ENCODE measurements at regions not wholly inside any gene's neighbourhood (a gene's known extent, or its start where the extent isn't known, plus 50 kb on each side); places are given as distances from the start of the nearest gene placed in this dataset.
"Not testable (repeated sequence)": the region's sequence is repeated elsewhere in the genome, so short reads cannot be mapped to it uniquely, and the experiment has no call there.

- peaks cover 14% of the 10 kb centered on the region; the same call in 1 of the 2 replicates for H3K4me1 ChIP-seq (ENCODE audit: control insufficient read depth, insufficient read depth, low read length)
- H3K36me3 ChIP-seq (ENCODE audit: control insufficient read depth, insufficient read depth, low read length); H3K9ac ChIP-seq (ENCODE audit: low read depth, low read length); H3K9me3 ChIP-seq (ENCODE audit: control insufficient read depth, insufficient read depth, low read length); H3K27ac ChIP-seq (ENCODE audit: low read depth, low read length); H3K4me3 ChIP-seq (ENCODE audit: low read depth, low read length); H3K27me3 ChIP-seq (ENCODE audit: control insufficient read depth, insufficient read depth, low read length): not testable (repeated sequence)
Observed at GRCh38 chr17:20917610-20918306, 125.1 kb downstream of the USP22 start.

GRCh38 chr17:20920095-20920814 lies 122.6 kb downstream of the USP22 start:
- Histone ChIP-seq H3K36me3 (ENCODE audit: control insufficient read depth, insufficient read depth, low read length) (no peaks in the 10 kb centered on the region), H3K27ac (ENCODE audit: low read depth, low read length) (no peak overlapping the region), H3K4me1 (ENCODE audit: control insufficient read depth, insufficient read depth, low read length) (peaks cover 14% of the 10 kb centered on the region; the same call in 1 of the 2 replicates), H3K9ac (ENCODE audit: low read depth, low read length) (no peak overlapping the region; the same call in 1 of the 2 replicates), H3K9me3 (ENCODE audit: control insufficient read depth, insufficient read depth, low read length) (no peaks in the 10 kb centered on the region), H3K4me3 (ENCODE audit: low read depth, low read length) (no peak overlapping the region), H3K27me3 (ENCODE audit: control insufficient read depth, insufficient read depth, low read length) (no peaks in the 10 kb centered on the region)

- Histone ChIP-seq H3K4me1 (ENCODE audit: control insufficient read depth, insufficient read depth, low read length) (peaks cover 14% of the 10 kb centered on the region; the same call in 1 of the 2 replicates), H3K27ac (ENCODE audit: low read depth, low read length) (peak overlapping the region; percentile 47), H3K36me3 (ENCODE audit: control insufficient read depth, insufficient read depth, low read length) (no peaks in the 10 kb centered on the region), H3K4me3 (ENCODE audit: low read depth, low read length) (no peak overlapping the region; the same call in 1 of the 2 replicates), H3K27me3 (ENCODE audit: control insufficient read depth, insufficient read depth, low read length) (no peaks in the 10 kb centered on the region), H3K9ac (ENCODE audit: low read depth, low read length) (no peak overlapping the region; the same call in 1 of the 2 replicates), H3K9me3 (ENCODE audit: control insufficient read depth, insufficient read depth, low read length) (no peaks in the 10 kb centered on the region)
Observed at GRCh38 chr17:20920815-20921199, 122.0 kb downstream of the USP22 start.

- H3K36me3 ChIP-seq (ENCODE audit: control insufficient read depth, insufficient read depth, low read length) = no peaks in the 10 kb centered on the region
- no peaks in the 10 kb centered on the region for H3K27me3 ChIP-seq (ENCODE audit: control insufficient read depth, insufficient read depth, low read length)
- peaks cover 14% of the 10 kb centered on the region; the same call in 1 of the 2 replicates for H3K4me1 ChIP-seq (ENCODE audit: control insufficient read depth, insufficient read depth, low read length)
- H3K9ac ChIP-seq (ENCODE audit: low read depth, low read length) = no peak overlapping the region
- H3K9me3 ChIP-seq (ENCODE audit: control insufficient read depth, insufficient read depth, low read length) = no peaks in the 10 kb centered on the region
- no peak overlapping the region for H3K27ac ChIP-seq (ENCODE audit: low read depth, low read length)
- no peak overlapping the region for H3K4me3 ChIP-seq (ENCODE audit: low read depth, low read length)
Observed at GRCh38 chr17:20922128-20922670, 120.6 kb downstream of the USP22 start.

- H3K9me3 ChIP-seq (ENCODE audit: control insufficient read depth, insufficient read depth, low read length) = no peaks in the 10 kb centered on the region
- H3K4me3 ChIP-seq (ENCODE audit: low read depth, low read length) = no peak overlapping the region
- no peak overlapping the region for H3K27ac ChIP-seq (ENCODE audit: low read depth, low read length)
- no peaks in the 10 kb centered on the region for H3K27me3 ChIP-seq (ENCODE audit: control insufficient read depth, insufficient read depth, low read length)
- H3K9ac ChIP-seq (ENCODE audit: low read depth, low read length) = no peak overlapping the region
- no peaks in the 10 kb centered on the region for H3K36me3 ChIP-seq (ENCODE audit: control insufficient read depth, insufficient read depth, low read length)
- peaks cover 14% of the 10 kb centered on the region; the same call in 1 of the 2 replicates for H3K4me1 ChIP-seq (ENCODE audit: control insufficient read depth, insufficient read depth, low read length)
Observed at GRCh38 chr17:20924306-20924705, 118.5 kb downstream of the USP22 start.

- no peak overlapping the region for H3K27ac ChIP-seq (ENCODE audit: low read depth, low read length)
- H3K27me3 ChIP-seq (ENCODE audit: control insufficient read depth, insufficient read depth, low read length) = no peaks in the 10 kb centered on the region
- no peak overlapping the region for H3K9ac ChIP-seq (ENCODE audit: low read depth, low read length)
- H3K4me3 ChIP-seq (ENCODE audit: low read depth, low read length) = no peak overlapping the region
- H3K4me1 ChIP-seq (ENCODE audit: control insufficient read depth, insufficient read depth, low read length) = peaks cover 14% of the 10 kb centered on the region; the same call in 1 of the 2 replicates
- no peaks in the 10 kb centered on the region for H3K36me3 ChIP-seq (ENCODE audit: control insufficient read depth, insufficient read depth, low read length)
- H3K9me3 ChIP-seq (ENCODE audit: control insufficient read depth, insufficient read depth, low read length) = no peaks in the 10 kb centered on the region
Observed at GRCh38 chr17:20925091-20925490, 117.7 kb downstream of the USP22 start.

GRCh38 chr17:20925954-20926353 lies 116.9 kb downstream of the USP22 start:
- Histone ChIP-seq H3K9me3 (ENCODE audit: control insufficient read depth, insufficient read depth, low read length) (no peaks in the 10 kb centered on the region), H3K4me3 (ENCODE audit: low read depth, low read length) (no peak overlapping the region), H3K27me3 (ENCODE audit: control insufficient read depth, insufficient read depth, low read length) (no peaks in the 10 kb centered on the region), H3K27ac (ENCODE audit: low read depth, low read length) (no peak overlapping the region), H3K4me1 (ENCODE audit: control insufficient read depth, insufficient read depth, low read length) (peaks cover 7% of the 10 kb centered on the region; the same call in 1 of the 2 replicates), H3K36me3 (ENCODE audit: control insufficient read depth, insufficient read depth, low read length) (no peaks in the 10 kb centered on the region), H3K9ac (ENCODE audit: low read depth, low read length) (no peak overlapping the region)

GRCh38 chr17:20926532-20926931 lies 116.3 kb downstream of the USP22 start:
- no peak overlapping the region for H3K4me3 ChIP-seq (ENCODE audit: low read depth, low read length)
- H3K4me1 ChIP-seq (ENCODE audit: control insufficient read depth, insufficient read depth, low read length) = peaks cover 1% of the 10 kb centered on the region; the same call in 1 of the 2 replicates
- H3K36me3 ChIP-seq (ENCODE audit: control insufficient read depth, insufficient read depth, low read length) = no peaks in the 10 kb centered on the region
- no peaks in the 10 kb centered on the region for H3K27me3 ChIP-seq (ENCODE audit: control insufficient read depth, insufficient read depth, low read length)
- no peaks in the 10 kb centered on the region for H3K9me3 ChIP-seq (ENCODE audit: control insufficient read depth, insufficient read depth, low read length)
- no peak overlapping the region for H3K9ac ChIP-seq (ENCODE audit: low read depth, low read length)
- no peak overlapping the region for H3K27ac ChIP-seq (ENCODE audit: low read depth, low read length)

- no peaks in the 10 kb centered on the region for H3K27me3 ChIP-seq (ENCODE audit: control insufficient read depth, insufficient read depth, low read length)
- H3K4me1 ChIP-seq (ENCODE audit: control insufficient read depth, insufficient read depth, low read length) = no peaks in the 10 kb centered on the region; the same call in 1 of the 2 replicates
- no peaks in the 10 kb centered on the region for H3K36me3 ChIP-seq (ENCODE audit: control insufficient read depth, insufficient read depth, low read length)
- H3K4me3 ChIP-seq (ENCODE audit: low read depth, low read length) = no peak overlapping the region
- H3K27ac ChIP-seq (ENCODE audit: low read depth, low read length) = no peak overlapping the region
- H3K9me3 ChIP-seq (ENCODE audit: control insufficient read depth, insufficient read depth, low read length) = no peaks in the 10 kb centered on the region
- H3K9ac ChIP-seq (ENCODE audit: low read depth, low read length) = no peak overlapping the region
Observed at GRCh38 chr17:20927308-20927977, 115.4 kb downstream of the USP22 start.

GRCh38 chr17:20929334-20929733 lies 113.5 kb downstream of the USP22 start:
- Histone ChIP-seq H3K9me3 (ENCODE audit: control insufficient read depth, insufficient read depth, low read length) (no peaks in the 10 kb centered on the region), H3K27me3 (ENCODE audit: control insufficient read depth, insufficient read depth, low read length) (no peaks in the 10 kb centered on the region), H3K27ac (ENCODE audit: low read depth, low read length) (no peak overlapping the region), H3K9ac (ENCODE audit: low read depth, low read length) (no peak overlapping the region), H3K36me3 (ENCODE audit: control insufficient read depth, insufficient read depth, low read length) (no peaks in the 10 kb centered on the region), H3K4me3 (ENCODE audit: low read depth, low read length) (no peak overlapping the region), H3K4me1 (ENCODE audit: control insufficient read depth, insufficient read depth, low read length) (no peaks in the 10 kb centered on the region; the same call in 1 of the 2 replicates)
